HG03558 (cell line): ENCODE measurements at regions not wholly inside any gene's neighbourhood (a gene's known extent, or its start where the extent isn't known, plus 50 kb on each side); places are given as distances from the start of the nearest gene placed in this dataset.
"Not testable (repeated sequence)": the region's sequence is repeated elsewhere in the genome, so short reads cannot be mapped to it uniquely, and the experiment has no call there.

Experiments used
- ATAC-seq: cut with Tn5 transposase; IDR thresholded peaks from one replicate; pipeline ENCODE4 v1.9.1; 2021; ENCODE audit warnings: moderate number of reproducible peaks; ENCODE audit not compliant: unreplicated experiment; ENCODE audit errors: extremely low read depth

DNA sequence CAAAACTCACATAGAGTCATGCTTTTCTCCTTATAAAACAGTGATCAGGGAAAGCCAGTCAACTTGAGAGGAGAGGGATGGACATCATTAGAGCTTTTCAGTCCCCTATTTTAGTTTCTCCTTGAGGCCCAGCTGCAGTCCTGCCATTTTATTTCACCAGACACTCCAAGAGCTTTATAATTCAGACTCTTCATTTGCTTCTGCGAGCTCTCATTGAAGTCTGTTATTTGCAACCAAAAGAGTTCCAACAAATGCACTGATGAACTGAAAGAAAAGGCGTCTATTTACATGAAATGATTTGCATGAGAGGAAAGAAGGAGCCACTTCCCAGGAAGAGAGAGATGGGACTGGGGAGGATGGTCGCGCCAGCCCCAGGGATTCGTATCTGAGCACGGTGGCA, 86.8 kb downstream of the NDUFA12 start:
- no peak for ATAC-seq

DNA sequence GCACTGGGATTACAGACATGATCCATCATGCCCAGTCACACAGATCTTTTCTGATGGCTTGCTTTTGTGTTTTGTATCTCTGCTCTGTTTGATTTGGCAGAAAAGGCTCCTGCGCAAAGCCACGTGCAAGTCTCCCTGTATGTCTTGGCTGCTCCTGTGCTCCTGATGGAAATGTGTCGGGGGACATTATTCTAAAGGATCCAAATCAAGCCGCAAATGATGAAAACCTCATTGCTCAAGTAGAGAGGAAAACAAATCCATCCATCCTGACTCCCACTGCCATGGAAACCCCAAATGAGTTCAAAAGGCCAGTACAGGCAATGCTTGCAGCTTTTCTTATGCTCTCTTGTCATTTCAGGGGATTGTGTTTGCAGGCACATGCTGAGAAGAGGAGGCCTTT, 93.8 kb downstream of the NDUFA12 start:
- ATAC-seq = no peak

DNA sequence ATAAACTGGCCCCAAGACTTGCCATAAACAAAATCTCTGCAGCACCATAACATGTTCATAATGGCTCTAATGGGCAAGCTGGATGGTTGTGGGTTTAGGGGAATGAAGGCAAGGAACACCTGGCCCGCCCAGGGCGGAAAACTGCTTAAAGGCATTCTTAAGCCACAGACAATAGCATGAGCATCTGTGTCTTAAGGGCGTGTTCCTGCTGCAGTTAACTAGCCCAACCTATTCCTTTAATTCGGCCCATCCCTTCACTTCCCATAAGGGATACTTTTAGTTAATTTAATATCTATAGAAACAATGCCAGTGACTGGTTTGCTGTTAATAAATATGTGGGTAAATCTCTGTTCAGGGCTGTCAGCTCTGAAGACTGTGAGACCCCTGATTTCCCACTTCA, 97.7 kb downstream of the NDUFA12 start:
- ATAC-seq = not testable (repeated sequence)

DNA sequence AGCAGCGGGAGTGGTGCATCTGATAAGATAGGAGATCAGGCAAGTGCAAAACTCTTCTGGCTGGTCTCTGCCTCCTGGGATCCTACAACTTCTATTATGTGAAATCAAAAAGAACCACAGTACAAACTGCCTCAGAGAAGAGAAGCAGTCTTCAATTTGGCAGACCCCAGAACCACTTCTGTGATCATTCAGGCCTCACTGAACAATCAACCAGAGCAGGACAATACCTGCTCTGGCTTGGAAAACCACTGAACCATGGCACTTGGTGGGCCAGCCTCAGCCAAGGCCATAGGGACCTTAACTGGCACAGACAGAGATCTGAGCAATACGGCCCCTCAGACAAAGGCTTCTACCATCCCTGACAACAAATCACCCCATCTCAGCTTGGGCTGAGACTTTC, 103.0 kb downstream of the NDUFA12 start:
- no peak for ATAC-seq

DNA sequence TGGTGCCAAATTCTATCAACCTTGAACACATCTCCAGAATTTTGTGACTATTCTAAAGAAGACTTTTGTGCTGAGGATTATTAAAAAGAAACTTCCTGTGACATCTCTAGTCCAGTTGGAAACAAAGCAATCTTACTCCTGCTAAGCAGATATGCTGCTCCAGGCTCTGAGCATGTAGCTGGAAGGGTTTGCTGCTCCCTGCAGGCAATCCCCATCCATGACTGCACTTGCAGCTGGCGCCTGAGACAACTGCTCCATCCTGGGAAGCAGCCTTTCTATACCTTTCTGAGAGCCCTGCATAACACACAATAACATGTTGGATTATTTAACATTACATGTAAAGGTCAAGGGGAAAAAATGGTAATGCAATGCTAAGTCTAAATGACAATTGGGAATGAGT, 105.1 kb downstream of the NDUFA12 start:
- ATAC-seq = no peak

DNA sequence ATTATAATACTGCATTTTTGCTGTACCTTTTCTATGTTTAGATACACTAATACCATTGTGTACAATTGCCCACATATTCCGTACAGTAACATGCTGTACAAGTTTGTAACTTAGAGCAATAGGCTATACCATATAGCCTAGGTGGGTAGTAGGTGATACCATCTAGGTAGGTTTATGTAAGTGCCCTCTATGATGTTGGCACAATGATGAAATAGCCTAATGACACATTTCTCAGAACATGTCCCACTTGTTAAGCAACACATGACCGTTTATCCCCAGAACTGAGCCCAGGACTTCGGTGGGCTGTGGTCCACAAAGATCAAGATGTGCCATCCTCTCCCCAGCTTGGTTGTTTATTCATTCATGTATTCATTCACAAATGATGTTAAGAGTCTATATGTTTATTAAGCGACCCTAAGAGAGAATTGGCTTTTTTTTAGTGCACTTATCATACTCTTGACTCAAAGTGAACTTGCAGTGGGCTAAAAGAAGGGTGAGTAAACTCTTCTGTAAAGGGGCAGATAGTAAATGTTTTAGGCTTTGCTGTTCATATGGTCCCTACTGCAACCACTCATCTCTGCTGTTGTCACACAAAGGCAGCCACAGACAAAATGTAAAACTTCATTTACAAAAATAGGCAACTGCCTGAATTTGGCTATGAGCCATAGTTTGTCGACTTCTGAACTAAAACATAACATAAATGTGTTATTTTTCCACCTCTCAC, 110.8 kb downstream of the NDUFA12 start:
- no peak for ATAC-seq

DNA sequence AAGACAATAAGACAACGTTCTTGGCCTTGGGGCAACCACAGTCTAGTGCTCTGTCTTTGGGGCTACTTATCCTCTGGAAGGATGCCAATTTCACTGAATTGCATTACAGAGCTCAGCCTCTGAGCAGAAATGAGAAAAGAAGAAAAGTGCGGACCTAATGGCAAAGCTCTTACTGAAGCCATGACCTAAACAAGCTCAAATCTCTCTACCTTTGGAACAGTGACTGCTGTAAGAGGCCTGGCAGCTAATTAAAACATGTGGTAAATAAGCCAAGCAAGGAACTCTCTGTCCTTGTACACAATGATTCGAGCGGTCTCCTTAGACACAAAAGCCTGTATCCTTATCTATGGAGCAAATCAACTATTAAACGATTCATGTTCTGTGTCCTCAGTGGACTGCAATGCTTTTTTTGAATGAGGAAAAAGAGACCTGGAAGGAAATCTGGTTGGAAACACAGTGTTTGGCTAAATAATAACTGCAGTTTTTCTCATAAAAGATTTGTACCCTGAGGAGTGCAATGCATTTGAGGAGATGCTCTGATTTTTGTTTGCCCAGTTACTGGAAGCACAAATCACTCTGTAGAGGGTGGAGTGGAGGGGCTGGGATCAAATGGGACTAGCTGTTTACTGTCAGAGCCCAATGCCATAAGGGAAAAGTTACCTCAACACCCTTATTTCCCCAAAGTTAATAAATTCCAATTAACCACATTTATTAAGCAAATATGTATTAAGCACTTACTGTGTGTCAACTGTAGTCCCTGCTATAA, 113.9 kb downstream of the NDUFA12 start:
- no peak for ATAC-seq

DNA sequence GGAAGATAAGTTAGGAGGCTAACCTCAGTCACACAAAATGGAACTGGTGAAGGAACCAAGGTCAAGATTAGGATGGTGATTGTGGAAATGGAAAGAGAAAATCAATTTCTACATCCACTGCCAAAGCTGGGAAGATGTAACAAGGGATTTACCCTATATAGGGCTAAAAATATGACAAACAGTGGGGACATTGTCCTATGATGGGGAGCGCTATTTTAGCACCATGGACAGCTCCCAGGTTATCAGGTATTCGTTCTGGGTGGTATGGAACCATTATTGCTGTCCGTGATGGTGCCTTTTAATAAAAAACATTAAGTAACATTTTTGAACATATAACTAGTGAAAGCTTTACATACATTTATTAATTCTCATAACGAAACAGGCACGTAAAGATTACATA, 124.0 kb downstream of the NDUFA12 start:
- no peak for ATAC-seq

DNA sequence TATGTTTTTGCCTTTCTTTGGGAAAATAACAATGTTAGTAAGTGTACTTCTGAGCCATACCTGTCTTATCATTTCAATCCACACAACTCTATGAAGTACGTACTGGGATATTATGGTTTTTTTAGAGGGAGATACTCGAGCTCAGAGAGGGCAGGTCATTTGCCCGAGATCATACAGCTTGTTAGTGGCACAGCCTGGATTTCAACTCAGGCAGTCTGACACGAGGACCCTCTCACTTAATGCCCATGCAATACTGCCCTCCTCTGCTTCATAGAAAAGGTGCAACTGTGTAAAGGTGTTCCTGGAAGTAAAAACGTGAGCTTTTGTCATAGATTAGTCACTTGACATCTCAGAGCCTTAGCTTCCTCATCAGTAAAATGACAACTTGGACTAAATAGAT, 128.0 kb downstream of the NDUFA12 start:
- no peak for ATAC-seq

DNA sequence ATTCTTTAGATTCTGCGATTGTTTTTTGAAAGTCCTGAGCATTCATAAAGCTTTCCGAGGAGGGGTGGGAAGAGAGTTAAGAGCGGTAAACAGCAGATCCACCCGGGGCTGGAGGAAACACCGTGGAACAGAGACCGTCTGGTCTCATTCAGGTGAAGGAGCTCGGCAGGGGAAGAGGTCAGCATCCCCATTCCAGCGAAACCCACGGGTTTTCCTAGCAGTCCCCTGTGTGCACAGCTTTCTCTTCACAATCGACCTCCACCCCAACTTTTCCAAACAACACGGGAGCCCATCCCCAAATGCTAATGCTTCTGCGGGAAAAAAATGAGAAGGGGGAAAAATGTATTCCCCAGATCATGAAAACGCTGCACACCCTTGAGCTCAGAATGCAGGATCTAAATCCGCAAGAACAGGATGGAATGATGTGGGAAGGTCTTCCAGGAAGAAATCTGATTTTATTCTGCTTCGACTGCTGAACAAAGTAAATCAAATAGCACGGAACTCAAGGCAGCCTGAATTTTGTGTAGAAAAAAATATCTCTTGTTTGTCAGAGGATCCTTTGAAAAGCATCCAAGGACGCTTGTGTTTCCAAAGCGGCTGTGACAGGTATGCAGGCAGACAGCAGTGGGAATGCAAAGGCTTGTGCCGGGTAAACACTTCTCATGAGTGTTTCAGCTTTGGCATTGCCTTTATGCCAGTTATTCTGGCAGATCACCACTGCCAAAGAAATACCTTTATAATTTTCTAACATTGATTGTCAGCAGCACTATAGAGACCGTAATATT, 128.8 kb downstream of the NDUFA12 start:
- no peak for ATAC-seq

DNA sequence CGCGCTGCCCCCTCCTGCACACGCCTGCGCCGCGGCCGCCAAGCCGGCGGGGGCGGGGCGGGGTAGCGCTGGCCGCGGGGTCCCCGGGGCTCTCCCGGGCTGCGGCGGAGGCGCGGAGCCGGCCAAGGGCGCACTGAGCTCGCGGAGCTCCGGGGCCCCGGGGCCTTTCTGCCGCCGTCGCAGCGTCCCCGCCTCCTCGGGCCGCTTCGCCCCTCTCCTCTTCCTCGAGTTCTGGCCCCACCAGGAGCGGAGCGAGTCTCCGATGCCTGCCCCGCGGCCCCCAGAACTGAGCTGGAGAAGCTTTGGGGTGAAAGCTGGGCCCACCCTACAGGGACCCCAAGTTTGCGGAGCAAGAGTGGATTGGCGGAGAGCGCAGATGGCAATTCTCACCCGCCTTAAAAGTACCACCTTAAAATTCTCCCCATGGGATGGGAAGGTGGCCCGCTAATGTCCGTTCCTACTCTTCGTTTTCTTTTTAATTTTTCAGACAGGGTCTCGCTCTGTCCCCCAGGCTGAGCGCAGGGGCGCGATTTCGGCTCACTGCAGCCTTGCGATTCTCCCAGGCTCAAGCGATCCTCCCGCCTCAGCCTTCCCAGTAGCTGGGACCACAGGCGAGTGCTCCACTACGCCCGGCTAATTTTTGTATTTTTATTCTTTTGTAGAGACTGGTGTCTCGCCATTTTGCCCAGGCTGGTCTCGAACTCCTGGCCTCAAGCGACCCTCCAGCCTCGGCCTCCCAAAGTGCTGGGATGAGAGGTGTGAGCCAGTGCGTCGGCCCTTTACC, 129.6 kb downstream of the NDUFA12 start:
- peak; percentile 55 for ATAC-seq

DNA sequence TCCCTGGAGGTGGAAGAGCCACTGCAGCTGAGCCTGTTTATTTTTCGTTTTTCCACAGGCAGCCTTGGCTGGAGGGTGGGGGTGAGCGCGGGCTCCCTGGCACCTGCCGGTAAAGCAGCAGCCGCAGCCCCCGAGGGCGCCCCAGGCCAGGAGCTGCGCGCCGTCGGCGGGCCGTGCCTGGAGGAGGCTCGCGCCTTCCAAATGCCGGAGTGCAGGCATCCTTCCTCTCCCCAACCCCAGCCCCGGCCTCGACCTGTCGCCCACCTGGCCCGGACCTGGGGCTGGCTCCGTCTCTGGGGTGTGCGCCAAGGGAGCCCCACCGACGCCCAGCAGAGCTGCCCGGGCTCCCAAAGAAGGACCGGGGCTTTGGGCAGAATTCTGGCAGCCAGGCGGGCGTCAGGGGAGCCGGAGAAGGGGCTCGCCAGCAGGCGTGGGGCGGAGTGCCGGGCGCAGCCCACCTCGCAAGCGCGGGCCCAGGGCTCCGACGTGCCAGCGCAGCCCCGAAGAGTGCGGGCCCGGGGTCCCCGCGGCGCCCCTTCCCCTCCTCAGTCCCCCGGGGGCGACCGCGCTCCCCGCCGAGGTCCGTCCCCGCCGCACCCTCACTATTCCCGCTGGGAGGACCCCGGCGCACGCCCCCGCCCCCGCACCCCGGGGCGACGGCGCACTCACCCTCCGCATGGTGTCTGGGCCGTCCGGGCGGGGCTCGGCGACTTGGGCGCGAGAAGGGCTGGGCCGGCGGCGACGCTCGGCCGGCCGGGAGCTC, 130.3 kb downstream of the NDUFA12 start:
- peak; percentile 7 for ATAC-seq

DNA sequence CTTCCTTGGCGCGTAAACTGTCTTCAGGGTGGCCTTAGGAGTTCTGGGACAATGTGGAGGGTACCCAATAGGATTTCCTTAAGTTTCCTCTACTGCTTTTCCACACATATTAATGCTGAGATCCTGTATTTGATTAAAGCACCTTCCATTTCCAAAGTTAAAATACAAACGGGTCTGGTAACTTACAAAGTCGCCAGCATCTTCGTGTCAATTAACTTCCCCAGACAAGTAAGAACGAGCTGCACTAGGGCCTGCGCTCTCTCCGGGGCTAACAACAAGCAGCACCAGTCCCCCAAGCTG, 130.9 kb downstream of the NDUFA12 start:
- ATAC-seq = no peak

DNA sequence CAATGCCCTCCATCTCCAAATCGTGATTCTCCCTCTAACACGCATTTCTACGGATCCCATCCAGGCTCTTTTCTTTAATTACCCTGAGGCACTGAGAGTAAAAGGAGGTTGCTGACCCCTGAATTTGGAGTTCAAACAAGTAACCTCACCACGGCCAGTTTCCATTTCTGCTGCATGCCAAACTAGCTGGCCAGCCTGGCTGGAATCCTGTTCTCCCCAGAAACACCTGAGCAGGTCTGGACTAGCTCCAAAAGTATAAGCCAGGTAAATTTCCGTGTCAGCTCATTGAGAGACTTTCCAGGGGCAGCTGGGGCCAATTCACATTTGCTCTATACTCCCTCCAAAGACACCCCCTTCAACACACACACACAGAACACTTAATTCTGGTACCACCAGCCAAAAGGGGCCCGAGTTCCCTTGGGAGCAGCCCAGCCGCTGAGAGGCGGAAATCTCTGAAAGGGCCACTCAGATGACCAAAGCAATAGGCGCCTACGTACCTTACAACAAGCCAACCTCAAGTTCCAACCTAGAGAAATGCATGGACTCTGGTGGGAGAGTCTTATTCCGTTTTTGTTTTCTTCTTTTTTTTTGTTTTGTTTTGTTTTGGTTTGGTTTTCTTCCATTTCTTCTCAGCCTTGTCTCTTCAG, 131.4 kb downstream of the NDUFA12 start:
- no peak for ATAC-seq

DNA sequence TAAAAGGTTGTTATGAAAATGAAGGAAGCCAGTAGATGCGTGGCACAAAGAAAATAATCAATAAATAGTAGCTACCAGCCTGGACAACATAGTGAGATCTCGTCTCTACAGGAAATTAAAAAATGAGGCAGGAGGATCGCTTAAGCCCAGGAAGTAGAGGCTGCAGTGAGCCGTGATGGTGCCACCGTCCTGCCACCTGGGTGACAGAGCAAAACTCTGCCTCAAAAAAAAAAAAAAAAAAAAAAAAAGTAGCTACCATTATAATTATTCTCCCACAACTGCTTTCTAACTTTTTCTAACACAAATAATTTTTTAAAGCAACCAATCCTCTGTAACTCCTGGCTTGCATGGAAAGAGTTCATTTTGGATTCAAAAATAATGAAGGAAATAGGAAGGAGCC, 133.0 kb downstream of the NDUFA12 start:
- ATAC-seq = no peak

DNA sequence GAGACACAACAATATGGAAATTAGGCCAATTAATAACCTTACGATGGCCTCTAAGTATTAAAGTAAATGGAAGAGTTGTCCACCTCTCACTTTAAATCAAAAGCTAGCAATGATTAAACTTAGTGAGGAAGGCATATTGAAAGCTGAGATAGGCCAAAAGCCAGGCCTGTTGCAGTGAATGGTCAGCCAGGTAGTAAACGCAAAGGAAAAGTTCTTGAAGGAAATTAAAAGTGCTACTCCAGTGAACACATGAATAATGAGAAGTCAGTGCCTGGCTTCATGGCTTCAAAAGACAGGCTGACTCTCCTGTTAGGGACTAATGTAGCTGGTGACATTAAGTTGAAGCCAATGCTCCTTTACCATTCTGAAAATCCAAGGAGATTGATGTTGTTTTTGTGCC, 135.3 kb downstream of the NDUFA12 start:
- no peak for ATAC-seq

DNA sequence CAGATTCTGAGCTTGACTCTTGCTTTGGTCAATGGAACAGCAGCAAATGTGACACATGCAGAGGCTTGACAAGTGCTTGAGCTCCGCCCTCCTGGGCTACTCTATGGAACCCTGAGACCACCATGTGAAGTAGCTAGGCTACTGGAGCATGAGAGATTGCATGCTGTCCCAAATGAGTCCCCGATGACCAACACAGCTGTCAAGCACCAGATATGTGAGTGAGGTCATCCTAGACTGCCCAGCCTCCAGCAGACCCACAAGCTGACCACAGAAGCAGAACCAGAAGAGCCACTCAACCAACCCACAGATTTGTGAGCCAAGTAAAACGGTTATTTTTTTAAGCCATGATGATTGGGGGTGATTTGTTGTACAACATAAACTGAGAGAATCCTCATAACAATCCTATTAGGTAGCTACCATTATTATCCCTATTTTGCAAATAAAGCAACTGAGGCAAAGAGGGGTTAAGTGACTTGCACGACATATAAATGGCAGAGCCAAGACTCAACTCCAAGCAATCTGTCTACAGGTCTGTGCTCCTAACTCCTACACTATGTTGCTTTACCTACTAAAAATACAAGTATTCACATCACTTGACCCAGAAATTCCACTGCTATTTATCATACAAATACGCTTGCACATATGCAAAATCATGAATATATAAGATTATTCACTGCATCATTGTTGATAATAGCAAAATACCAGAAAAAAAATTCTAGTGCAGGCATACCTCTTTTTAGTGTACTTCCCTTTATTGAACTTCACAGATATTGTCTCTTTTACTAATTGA, 136.2 kb downstream of the NDUFA12 start:
- no peak for ATAC-seq

DNA sequence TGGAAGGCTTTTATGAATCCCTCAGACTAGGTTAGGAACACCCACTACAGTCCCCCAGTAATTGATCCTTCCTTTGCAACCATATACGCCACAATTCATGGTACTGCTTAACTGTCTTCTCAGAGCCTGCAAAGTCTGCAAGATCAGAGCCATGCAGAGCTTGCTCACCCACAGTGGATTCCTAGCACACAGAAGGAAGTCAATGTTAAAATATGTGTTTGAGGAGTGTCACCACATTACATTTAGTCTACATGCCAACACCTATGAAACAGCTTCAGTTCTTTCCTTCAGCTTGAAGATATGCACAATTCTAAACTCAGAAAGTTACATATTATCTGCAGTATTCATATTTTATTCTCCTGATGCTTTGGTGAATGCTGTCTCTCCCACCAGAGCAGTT, 138.5 kb downstream of the NDUFA12 start:
- ATAC-seq = no peak
